C4-2B (cell line): ENCODE measurements at regions not wholly inside any gene's neighbourhood (a gene's known extent, or its start where the extent isn't known, plus 50 kb on each side); places are given as distances from the start of the nearest gene placed in this dataset.

Source experiments
- ZFX ChIP-seq: fragments of 450-650 bp; IDR thresholded peaks from 2 replicates; pipeline ENCODE4 v1.6.1; 2017
- TF ChIP-seq, protein P1 (sequence below): fragments of 450-650 bp; conservative IDR thresholded peaks from 2 replicates; pipeline ENCODE4 v1.5.1; 2017; ENCODE audit warnings: mild to moderate bottlenecking

DNA sequence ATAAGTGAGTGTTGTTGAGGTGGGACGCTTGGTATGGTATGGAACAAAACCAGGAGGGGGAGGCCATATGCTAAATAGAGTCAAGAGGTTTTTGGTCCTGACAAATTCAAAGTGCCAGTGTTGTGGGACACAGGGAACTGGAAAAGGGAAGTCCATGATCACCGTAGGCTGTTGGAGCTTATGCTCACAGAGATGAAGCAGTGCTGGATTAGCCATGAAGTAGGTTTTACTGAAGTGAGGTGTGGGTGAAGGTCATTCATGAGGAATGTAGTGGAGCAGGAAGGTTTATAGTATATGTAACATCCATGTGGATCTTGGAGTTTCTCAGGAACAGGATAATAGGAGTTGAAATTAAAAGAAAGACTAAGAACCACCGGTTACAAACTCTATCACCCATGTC lies 256.1 kb upstream of the PITX2 start:
- TF ChIP-seq, protein P1, sequence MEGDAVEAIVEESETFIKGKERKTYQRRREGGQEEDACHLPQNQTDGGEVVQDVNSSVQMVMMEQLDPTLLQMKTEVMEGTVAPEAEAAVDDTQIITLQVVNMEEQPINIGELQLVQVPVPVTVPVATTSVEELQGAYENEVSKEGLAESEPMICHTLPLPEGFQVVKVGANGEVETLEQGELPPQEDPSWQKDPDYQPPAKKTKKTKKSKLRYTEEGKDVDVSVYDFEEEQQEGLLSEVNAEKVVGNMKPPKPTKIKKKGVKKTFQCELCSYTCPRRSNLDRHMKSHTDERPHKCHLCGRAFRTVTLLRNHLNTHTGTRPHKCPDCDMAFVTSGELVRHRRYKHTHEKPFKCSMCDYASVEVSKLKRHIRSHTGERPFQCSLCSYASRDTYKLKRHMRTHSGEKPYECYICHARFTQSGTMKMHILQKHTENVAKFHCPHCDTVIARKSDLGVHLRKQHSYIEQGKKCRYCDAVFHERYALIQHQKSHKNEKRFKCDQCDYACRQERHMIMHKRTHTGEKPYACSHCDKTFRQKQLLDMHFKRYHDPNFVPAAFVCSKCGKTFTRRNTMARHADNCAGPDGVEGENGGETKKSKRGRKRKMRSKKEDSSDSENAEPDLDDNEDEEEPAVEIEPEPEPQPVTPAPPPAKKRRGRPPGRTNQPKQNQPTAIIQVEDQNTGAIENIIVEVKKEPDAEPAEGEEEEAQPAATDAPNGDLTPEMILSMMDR = no peak
- TF ChIP-seq ZFX = no peak
